ENCODE measurements at regions not wholly inside any gene's neighbourhood (a gene's known extent, or its start where the extent isn't known, plus 50 kb on each side); places are given as distances from the start of the nearest gene placed in this dataset.

GRCh38 chr15:61743345-61743909, 316.8 kb downstream of the VPS13C start:
- no peak for TF ChIP-seq POLR2A (IDR thresholded peaks at IDR 0.05; ENCODE audit: low read depth, low read length)
- no peak for TF ChIP-seq CEBPB (IDR thresholded peaks at IDR 0.05; ENCODE audit: low read depth, low read length)
- no peak for TF ChIP-seq CTCF (conservative IDR thresholded peaks at IDR 0.05; ENCODE audit: low read depth, low read length)
- TF ChIP-seq, protein P1, sequence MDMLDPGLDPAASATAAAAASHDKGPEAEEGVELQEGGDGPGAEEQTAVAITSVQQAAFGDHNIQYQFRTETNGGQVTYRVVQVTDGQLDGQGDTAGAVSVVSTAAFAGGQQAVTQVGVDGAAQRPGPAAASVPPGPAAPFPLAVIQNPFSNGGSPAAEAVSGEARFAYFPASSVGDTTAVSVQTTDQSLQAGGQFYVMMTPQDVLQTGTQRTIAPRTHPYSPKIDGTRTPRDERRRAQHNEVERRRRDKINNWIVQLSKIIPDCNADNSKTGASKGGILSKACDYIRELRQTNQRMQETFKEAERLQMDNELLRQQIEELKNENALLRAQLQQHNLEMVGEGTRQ (IDR thresholded peaks at IDR 0.05; ENCODE audit: low read depth, low read length) = no peak
- TF ChIP-seq SMC3 (IDR thresholded peaks at IDR 0.05; ENCODE audit: low read depth, low read length) = no peak
- TF ChIP-seq BHLHE40 (IDR thresholded peaks at IDR 0.05; ENCODE audit: low read depth, low read length) = no peak
- no peak for TF ChIP-seq MXI1 (IDR thresholded peaks at IDR 0.05; ENCODE audit: borderline replicate concordance, low read depth, low read length)
- TF ChIP-seq ELK1 (IDR thresholded peaks at IDR 0.05; ENCODE audit: borderline replicate concordance, low read depth, low read length) = no peak
- TF ChIP-seq RAD21 (IDR thresholded peaks at IDR 0.05; ENCODE audit: low read length) = no peak
